Activated effector memory CD4-positive, alpha-beta T cell treated with anti-CD3 and anti-CD28 coated beads, Interleukin-2, amount 50 U/mL, for 16 hours (primary cell): ENCODE measurements at regions not wholly inside any gene's neighbourhood (a gene's known extent, or its start where the extent isn't known, plus 50 kb on each side); places are given as distances from the start of the nearest gene placed in this dataset.

Source experiments
- DNase-seq: peaks from one replicate; pipeline ENCODE4 v3.0.0-alpha.2; 2020

DNA sequence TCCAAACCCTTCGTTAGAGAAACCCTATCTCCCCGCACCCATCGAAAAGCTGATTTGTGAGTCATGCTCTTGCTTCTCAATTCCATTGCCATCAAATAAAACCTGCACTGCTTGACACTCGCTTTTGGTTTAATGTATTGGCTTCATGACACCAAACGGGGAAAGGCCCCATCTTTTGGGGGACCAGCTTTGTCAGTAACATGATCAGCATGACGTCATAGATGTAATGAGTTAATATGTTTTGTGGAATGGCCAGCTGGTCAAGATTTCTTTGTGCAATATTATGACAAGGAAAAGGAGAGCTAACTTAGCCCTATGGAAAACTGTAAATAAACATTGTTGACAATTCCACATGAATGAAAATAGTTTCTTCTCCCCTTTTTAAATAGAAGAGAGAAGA lies 1260.5 kb upstream of the CELF2 start:
- no peak for DNase-seq

DNA sequence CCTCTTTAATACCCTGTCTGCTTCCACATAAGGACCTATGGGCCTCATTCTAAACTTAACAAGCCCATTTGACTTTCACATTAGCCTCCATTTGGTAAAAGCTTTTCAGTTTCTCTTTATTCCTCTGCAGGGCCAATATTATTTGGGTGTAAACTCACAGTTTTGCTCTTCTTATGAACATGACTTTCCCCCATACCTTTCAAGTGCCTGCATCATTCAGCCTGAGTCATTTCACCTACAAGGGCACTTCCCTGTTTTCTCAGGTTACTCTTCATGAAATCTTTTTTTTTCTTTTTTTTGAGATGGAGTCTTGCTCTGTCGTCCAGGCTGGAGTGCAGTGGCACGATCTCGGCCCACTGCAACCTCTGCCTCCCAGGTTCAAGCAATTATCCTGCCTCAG lies 1258.1 kb upstream of the CELF2 start:
- DNase-seq = no peak

DNA sequence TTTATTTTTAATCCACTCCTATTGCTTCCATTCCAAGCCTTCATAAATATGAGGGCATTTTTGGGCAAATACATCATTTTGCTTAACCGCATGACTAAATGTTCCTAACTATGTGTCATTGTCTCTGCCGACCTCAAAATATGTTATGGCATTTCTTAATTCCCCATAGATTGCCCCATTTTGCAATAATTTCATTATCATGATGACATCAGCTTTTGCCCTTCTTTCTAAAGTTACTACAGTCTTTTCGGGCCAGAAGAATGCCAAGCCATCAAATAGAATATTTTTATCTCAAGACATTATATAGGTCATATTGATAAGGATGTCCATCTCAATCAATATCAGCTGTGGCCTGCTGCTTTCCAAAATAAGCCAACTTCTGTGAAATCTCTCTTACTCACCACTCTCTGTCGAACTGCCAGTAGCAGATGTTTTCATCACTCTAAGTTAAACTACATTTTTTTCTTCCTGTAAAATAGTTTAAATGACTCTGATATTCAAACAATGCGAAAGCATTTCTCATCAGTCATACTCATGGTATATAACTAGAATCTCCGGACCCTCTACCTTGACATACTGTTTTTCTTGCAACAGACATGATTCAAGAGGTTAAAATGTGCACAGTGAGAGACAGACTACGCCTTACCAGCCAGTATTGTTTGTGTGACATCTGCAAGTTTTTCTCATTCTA lies 1254.6 kb upstream of the CELF2 start:
- no peak for DNase-seq

DNA sequence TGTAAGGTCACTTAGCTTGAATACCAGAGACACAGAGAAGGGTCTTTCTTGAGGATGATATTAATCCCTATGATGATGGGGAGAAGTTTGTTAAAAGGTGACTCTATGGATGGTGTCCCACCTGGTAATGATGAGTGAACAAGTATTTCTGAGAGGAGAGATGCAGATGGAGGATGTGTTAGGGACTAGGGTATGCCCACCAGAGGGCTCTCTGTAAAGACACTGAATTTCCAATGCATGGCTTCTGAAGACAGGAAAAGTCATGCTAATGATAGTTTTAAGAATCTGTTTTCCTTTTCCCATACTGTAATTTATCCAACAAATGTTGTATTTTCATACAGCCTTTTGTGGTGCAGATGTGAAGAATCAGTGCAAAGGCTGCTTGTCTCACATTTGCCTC lies 1250.9 kb upstream of the CELF2 start:
- DNase-seq = no peak

DNA sequence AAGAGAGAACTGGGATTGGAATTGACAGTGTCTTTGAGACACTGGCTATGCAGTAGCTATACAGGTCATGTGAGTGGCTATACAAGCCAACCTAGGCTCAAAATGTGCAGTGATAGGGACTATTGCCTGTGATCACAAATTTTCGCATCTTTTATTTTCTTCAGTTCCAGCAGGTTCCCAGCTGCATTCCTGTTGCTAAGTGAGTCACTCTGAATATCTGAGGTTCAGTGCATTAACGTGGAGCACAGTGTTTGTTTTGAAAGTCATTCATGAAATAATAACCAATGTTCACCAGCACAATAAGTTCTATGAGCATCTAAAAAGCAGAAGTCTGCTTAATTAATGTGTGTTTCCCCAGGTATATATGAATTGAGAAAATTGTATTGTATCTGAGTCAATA lies 1236.0 kb upstream of the CELF2 start:
- DNase-seq = no peak

DNA sequence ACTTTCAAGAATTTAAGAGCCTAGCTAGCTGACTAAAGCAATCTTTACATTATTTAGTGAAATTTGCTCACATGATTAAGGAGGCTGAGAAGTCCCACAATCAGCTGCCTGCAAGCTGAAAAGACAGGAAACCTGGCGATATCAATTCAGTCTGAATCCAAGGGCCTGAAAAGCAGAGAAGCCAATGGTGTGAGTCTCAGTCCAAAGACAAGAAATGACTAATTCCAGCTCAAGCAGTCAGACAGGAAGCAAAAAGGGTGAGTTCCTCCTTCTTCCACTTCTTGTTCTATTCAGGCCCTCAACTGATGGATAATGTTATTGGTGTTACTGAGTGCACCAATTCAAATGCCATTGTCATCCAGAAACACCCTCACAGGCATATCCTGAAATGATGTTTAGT lies 1231.6 kb upstream of the CELF2 start:
- no peak for DNase-seq

DNA sequence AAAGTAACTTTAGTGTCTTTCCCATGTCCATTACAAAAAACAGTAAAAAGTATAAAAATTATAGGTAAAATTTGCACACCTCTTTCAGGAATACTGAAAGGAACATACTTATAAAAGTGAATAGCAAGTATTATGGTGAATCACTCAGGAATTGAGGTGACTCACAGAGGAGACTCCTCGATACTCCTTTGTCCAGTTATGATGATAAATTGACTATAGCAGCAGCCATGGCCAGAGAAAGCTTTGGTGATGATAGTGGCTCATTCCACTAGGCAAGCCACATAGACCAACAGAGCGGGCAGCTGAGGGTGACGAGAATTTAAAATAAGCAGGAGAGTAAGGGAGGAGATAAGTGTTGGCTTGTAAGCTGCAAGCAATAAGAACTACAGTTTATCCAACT lies 1231.1 kb upstream of the CELF2 start:
- no peak for DNase-seq

DNA sequence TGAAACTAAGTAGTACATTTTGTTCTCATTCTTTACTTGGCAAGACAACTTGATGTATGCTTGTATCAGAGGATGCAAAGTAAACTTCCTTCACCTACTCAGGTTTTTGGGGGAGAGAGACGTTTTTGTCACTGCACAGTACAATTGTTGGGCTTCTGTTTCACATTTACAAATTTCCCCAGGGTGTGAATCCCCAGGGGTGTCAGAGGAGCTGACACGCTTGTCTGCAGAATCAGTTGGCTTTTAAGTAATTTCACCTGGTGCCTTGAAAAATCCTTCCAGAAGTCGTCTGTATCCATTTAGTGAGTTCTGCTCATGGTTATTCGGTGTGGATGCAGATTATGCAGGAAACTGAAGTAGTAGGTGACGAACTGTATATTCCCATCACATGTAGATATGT lies 1227.7 kb upstream of the CELF2 start:
- no peak for DNase-seq

DNA sequence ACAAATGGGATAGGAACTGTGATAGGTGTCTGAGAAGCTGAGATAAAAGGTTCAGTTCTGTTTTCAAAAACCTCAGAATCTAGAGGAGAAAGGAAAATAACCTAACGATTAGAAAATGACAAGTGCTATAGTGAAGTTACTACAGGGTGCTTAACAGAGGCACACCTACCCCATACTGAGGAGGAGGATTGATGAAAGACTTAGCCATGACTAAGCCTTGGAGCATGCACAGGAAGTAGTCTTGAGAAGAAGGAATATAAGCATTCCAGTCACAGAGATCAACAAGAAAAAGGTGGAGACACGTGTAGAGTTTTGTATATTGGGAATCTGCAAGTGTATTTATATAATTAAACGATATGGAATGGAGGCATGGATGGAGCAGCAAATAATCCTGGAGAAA lies 1225.5 kb upstream of the CELF2 start:
- no peak for DNase-seq

DNA sequence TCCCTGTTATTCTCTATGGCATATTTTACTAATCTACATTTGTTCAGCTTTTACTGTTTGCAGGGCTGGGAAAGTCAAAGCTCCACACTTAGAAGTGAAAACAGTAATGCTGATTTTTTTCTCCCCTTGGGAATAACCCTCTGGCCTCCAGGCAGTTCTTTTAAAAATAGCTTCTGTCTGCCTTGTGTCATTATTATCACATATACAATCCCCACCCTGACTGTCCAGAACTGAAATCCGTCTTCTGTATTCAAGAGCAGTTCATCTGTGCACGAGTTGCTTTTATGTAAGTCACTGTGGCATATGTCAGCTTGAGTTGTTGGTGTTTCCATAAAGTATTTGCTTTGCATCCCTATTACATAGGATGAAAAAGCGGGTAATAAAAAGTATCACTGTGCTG lies 1221.1 kb upstream of the CELF2 start:
- no peak for DNase-seq

DNA sequence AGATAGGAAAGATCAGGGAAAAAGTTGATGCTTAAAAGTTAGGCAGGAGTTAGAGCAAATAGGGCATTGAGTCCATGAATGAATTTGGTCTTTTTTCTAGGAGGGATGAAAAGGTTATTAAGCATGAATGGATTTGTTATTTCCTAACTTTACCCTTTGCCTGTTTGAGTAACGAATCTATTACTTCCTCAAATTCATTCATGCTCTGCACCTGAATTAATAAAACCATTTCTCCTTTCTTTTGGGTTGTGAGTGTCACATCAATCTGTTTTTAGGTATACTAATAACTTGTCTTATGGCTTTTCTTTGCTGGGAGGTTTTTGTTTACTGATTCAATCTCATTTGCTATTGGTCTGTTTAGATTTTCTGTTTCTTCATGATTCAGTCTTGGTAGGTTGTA lies 1217.7 kb upstream of the CELF2 start:
- no peak for DNase-seq

DNA sequence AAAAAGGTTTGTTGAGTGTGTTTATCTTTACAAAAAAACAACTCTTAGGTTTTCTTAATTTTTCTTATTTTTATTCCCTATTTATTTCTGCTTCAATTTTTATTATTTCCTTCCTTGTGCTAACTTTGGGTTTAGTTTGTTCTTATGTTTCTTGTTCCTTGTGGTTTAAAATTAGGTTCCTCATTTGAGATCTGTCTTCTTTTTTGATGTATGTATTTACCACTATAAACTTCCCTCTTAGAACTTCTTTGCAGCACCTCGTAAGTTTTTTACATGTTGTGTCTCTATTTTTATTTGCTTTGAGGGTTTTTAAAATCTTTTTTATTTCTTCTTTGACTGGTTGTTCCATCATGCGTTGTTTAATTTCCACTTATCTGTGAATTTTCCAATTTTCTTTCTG lies 1217.1 kb upstream of the CELF2 start:
- no peak for DNase-seq

DNA sequence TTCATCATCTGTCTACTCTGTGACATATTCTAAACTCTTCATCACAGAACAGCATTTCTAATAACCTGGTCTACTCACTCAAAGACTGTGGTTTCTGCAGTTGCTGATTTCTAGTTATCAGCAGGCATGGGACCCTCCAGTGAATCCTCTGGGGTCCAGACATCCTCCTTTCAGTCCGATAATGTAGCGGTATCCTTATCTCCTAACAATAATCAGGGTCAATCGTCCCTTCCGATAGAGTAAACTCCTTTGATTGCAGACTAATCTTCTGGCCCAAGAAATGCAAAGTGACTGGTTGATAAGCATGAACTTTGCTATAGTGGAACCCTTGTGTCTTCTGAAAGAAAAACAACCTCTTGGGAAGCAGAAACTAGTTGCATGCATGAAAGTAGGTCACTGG lies 1209.8 kb upstream of the CELF2 start:
- no peak for DNase-seq

DNA sequence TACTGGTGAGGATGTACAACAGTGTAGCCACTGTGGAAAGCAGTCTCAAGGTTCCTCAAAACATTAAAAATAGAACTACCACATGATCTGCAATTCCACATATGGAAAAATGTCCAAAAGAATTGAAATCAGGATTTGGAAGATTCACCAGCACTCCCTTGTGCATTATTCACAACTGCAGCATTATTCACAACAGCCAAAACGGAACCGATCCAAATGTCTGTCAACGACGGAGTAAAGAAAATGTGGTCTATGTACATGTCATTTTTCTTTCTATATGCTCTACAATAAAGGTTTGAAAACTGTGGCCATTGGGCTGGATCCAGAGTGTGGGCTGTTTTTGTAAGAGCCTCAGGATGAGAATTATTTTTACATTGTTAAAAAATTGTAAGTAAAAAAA lies 1206.1 kb upstream of the CELF2 start:
- DNase-seq = no peak

DNA sequence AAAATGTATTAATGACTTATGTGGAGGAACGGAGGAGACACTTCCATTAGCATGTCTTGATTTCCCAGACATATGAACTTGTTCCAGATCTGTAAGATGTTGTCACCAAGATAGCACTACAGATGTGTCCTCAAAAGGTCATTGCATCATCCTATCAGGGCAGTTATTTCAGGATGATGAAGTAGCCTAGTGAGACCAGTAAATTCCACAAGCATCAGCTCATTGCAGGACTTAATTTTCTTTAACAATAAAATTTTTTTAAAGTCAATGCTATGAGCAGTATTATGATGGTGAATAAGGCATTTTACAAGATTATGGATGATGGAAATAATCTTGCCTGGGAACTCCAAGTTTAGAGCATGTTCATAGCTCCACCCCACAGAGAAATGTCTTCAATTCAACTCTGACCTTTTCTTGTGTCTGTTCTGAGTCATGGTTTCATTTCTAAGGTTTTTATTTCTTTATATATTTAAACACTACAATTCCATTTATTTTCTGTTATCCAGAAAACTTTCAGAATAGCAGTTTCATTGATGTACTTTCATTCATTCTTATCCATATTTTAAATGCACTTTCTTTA lies 1203.3 kb upstream of the CELF2 start:
- DNase-seq = no peak

DNA sequence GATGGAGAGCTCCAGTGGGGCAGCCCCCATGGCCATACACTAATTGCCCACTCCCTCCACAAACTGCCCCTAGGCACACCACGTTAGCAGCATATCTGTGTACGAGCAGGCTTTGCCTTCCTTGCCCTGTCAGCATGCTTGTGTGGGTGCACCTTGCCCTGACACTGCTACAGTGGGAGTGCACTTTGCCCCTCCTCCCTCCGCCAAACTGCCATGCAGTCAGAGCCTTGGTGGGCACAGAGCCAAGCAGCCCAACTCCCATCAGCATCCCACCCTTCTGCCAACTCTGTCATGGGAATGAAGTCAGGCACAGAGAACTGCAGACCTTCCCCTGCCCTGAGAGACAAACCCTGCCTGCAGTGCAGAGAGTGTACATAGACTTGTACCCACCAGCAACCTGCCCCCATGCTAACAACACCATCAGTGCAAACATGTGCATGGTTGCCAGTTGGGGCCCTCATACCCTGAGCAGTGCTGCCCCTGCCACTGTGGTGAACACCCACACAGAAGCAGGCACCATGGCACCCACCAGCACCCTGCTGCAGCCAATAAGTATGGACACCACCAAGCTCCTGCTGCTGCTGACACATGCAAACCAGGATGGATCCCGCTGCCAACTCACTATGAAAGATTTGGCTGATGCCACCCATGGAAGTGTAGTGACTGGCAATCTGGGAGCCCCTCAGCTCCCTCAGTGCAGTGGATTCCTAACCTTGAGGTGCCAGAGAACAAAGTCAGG lies 1197.7 kb upstream of the CELF2 start:
- DNase-seq = no peak

DNA sequence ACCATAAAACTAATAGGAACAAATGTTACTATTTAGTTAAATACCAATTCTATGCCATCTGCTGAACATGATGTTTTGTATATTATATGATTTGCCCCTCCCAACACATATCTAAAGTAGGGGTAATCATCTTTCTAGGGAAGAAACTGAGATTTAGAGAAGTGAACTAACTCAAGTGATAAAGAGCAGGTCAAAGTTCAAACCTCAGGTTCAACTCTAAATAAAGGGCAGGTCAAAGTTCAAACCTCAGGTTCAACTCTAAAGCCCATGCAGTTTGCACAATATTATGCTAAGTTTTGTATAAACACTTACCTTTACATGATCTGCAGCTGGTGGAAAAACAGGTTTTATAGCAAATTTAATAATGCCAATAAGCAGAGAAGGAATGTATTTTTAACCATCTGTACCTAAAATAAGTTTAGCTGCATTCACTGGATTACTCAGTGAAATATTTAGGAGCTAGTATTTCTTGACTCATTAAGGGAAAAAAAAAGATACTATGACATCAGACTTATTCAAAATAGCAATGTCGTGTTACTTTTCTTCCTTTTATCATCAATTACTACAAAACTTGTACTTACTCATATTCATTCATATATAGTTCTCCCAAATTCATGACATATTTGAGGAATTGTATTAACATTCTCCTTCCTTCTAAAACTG lies 1194.3 kb upstream of the CELF2 start:
- DNase-seq = no peak

DNA sequence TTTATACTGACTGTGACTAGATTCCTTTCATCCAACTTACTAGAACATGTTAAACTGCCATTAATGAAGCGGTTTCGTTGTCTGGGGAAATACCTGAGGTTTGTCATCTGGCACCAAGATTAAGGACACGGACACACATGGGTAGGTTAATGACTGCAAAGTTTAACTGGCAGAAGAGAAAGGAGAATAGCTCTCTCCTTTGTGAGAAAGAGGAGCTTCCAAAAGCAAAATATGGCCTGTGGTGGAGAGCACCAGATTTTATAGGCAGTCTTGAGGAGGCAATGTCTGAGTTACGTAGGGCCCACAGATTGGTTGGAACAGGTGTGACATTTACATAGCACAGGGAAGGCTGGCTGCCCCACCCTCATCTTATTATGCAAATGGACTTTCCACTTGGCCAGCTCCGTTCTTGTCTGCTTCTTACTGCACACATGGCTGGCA lies 1193.0 kb upstream of the CELF2 start:
- no peak for DNase-seq

DNA sequence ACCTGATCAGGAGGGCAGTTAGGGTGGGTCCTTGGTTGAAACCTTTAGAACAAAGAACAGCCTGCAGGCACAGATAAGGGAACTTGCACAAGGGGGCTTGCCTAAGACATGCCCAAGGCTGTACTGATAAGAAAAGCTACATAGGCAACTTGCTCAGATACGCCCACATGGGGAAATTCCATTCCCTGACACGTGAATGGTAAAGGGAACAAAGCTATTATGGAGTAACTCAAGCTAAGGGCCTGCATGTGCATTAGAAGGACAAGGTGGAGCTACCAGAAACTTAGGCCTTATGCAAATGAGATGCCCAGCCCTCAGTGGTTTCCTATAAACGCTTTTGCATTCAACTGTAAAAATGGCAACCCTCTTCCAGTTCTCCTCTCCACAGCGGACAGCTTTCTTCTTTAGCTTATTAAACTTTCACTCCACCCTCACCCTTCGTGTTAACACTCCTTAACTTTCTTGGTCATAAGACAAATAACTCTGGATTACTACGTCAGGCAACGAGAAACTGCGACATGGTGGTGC lies 1192.1 kb upstream of the CELF2 start:
- no peak for DNase-seq

DNA sequence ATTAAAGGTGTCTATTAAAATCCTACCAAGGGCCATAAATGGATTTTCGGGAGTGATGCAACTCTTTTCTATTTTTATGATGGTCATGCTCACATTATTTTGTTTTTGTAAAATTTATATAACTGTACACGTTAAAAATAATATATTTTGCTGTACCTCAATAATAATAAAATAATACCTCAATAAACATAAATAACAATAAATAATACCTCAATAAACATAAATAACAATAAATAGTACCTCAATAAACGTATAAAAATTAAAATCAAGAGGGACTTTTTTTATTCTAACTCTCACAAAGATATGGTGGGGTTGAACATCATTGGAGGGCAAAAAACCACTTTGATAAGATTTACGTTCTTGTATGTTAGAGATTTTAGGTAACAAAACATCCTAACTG lies 1189.6 kb upstream of the CELF2 start:
- no peak for DNase-seq

DNA sequence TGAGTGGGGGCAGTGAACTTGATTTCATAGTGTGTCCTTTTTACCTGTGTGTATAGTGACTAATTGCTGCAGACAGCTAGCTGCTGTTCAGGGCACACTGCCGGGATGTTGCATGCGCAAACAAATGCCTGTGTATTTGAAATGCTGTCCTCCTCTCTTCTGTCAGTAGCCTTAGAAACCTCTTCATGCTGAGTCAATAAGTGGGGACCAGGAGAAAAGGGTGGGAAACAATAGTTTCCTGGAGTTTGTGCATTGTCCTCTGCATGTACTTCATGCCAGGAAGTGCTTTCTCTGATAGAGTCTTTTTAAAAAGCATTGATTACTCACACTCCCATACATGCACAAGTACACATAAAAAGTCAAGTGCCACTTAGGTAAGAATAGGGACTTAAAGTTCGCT lies 1183.7 kb upstream of the CELF2 start:
- DNase-seq = no peak

DNA sequence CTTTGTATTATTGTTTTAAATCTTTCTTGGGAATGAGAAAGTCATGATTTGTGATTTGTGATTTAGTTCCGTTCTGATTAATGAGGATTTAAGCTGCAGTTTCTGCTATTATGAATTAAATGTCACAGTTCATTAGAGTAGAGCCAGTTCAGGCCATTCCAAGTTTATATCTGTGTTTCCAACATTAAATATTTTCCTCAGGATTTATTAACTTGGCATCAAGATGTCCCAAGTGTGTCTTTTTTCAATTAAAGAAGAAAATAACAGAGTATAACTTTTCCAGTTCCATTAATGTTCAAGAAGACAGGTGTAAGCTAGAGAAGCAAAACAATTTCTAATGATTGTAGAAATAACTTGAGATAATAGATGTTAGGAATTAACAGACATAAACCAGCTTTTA lies 1183.2 kb upstream of the CELF2 start:
- DNase-seq = no peak

DNA sequence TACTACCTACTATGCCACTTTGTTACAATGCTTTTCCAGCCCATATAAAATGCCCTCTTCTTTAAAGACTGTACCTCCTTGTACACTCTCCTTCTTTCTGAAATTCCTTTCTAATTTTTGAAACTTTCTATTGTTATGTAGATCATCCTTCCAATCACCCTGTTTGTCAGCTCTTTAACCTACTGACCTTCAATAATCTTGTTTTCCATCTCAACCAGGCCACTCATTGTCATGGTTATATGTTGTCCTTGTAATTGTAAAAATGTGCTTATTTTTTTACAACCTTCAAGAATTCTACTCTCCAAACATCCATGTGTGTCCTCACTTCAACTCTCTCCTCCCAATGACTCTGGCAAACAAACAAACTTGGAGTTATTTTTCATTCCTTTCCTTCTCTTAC lies 1172.6 kb upstream of the CELF2 start:
- no peak for DNase-seq

DNA sequence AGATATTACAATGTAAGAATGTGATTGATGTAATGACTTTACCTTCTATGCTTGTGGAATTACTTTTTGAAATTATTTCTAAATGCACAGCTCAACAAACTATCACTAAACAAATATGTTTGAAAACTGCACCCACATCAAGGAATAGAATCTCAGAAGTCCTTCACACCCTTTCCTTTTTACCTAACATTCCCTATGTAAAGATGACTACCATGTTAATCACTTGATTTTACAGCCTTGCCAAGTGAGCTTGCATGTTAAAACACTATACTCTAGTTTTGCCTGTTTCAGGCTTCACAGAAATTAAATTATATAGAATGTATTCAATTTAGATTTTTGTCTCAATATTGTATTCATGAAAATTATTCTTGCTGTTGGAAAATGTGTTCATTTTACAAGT lies 1169.4 kb upstream of the CELF2 start:
- DNase-seq = no peak
